Endodermal cell (in vitro differentiated cells): ENCODE measurements at regions not wholly inside any gene's neighbourhood (a gene's known extent, or its start where the extent isn't known, plus 50 kb on each side); places are given as distances from the start of the nearest gene placed in this dataset.

Experiments used
- DNase-seq: peaks from one replicate; pipeline ENCODE4 v3.0.0-alpha.2; 2017
- H3K27ac ChIP-seq: 2 replicates; pipeline ENCODE4 v1.5.1; 2013; ENCODE audit warnings: mild to moderate bottlenecking, low read depth, low read length, moderate library complexity
- H3K27me3 ChIP-seq: 2 replicates; pipeline ENCODE4 v1.6.1; 2013; ENCODE audit warnings: mild to moderate bottlenecking, low read length, moderate library complexity; ENCODE audit not compliant: insufficient read depth, control insufficient read depth, poor library complexity, severe bottlenecking
- H3K36me3 ChIP-seq: 2 replicates; pipeline ENCODE4 v1.7.0; 2013; ENCODE audit warnings: mild to moderate bottlenecking, low read length, moderate library complexity; ENCODE audit not compliant: control insufficient read depth, insufficient read depth
- H3K4me1 ChIP-seq: one replicate; pipeline ENCODE4 v1.7.0; 2013; ENCODE audit warnings: low read length; ENCODE audit not compliant: control insufficient read depth, insufficient read depth
- H3K4me3 ChIP-seq: 2 replicates; pipeline ENCODE4 v1.5.1; 2013; ENCODE audit warnings: mild to moderate bottlenecking, low read length, moderate library complexity
- H3K9ac ChIP-seq: 2 replicates; pipeline ENCODE4 v1.6.1; 2013; ENCODE audit warnings: mild to moderate bottlenecking, low read length, moderate library complexity; ENCODE audit not compliant: poor library complexity, severe bottlenecking; ENCODE audit errors: extremely low read depth
- H3K9me3 ChIP-seq: 2 replicates; pipeline ENCODE4 v1.6.1; 2013; ENCODE audit warnings: mild to moderate bottlenecking, low read length, moderate library complexity; ENCODE audit not compliant: control insufficient read depth
- H3K27ac Mint-ChIP-seq: 2 replicates; pipeline ENCODE4 v1.8.0; 2020; ENCODE audit warnings: mixed read lengths
- H3K27me3 Mint-ChIP-seq: 2 replicates; pipeline ENCODE4 v1.8.0; 2021; ENCODE audit warnings: mild to moderate bottlenecking, mixed read lengths; ENCODE audit not compliant: insufficient read depth
- H3K36me3 Mint-ChIP-seq: 2 replicates; pipeline ENCODE4 v1.8.0; 2020; ENCODE audit warnings: low read depth, mixed read lengths
- H3K4me1 Mint-ChIP-seq: 2 replicates; pipeline ENCODE4 v1.8.0; 2020; ENCODE audit warnings: mixed read lengths
- H3K4me3 Mint-ChIP-seq: 2 replicates; pipeline ENCODE4 v1.8.0; 2020; ENCODE audit warnings: mild to moderate bottlenecking, moderate library complexity, mixed read lengths
- H3K9me3 Mint-ChIP-seq: 2 replicates; pipeline ENCODE4 v1.8.0; 2020; ENCODE audit warnings: mild to moderate bottlenecking, mixed read lengths
- CTCF ChIP-seq: fragments of 200-600 bp; sonication (generic); conservative IDR thresholded peaks from 2 replicates; pipeline ENCODE4 v1.5.0; 2021; ENCODE audit warnings: antibody characterized with exemption, mild to moderate bottlenecking
- WGBS, 2 experiments: methylation state at CpG; one replicate each; pipeline versions ENCODE4 v1.1.5 to v1.1.7; 2013; ENCODE audit warnings: missing lambda C conversion rate in 2 of 2, mixed read lengths in 1 of 2; ENCODE audit not compliant: insufficient coverage in 1 of 2, insufficient read length in 1 of 2; 5-methylcytosine and 5-hydroxymethylcytosine counted together

GRCh38 chr15:79541196-79541595 is 109.1 kb downstream of the MINAR1 start:
- H3K9me3 Mint-ChIP-seq = no peaks in the 10 kb centered on the region
- Histone ChIP-seq H3K4me3 (no peak overlapping the region), H3K27me3 (no peaks in the 10 kb centered on the region), H3K9me3 (no peaks in the 10 kb centered on the region), H3K9ac (no peak overlapping the region), H3K4me1 (no peaks in the 10 kb centered on the region), H3K27ac (no peak overlapping the region), H3K36me3 (no peaks in the 10 kb centered on the region)
- WGBS, 2 experiments = 93 to 100% methylated on average over 3 of the region's 3 CpGs
- H3K4me3 Mint-ChIP-seq = no peak overlapping the region
- no peaks in the 10 kb centered on the region for H3K36me3 Mint-ChIP-seq
- H3K27me3 Mint-ChIP-seq = no peaks in the 10 kb centered on the region
- no peak overlapping the region for H3K27ac Mint-ChIP-seq
- no peaks in the 10 kb centered on the region for H3K4me1 Mint-ChIP-seq
- DNase-seq = no peak
- no peak for TF ChIP-seq CTCF

- Histone ChIP-seq H3K4me1 (no peaks in the 10 kb centered on the region), H3K27me3 (no peaks in the 10 kb centered on the region), H3K27ac (no peak overlapping the region), H3K4me3 (no peak overlapping the region), H3K36me3 (no peaks in the 10 kb centered on the region), H3K9me3 (no peaks in the 10 kb centered on the region), H3K9ac (no peak overlapping the region)
- Mint-ChIP-seq H3K27me3 (no peaks in the 10 kb centered on the region), H3K4me1 (no peaks in the 10 kb centered on the region), H3K9me3 (no peaks in the 10 kb centered on the region), H3K27ac (no peak overlapping the region), H3K36me3 (no peaks in the 10 kb centered on the region), H3K4me3 (no peak overlapping the region)
- peak; percentile 55 for DNase-seq
- TF ChIP-seq CTCF = peak; percentile 47
Observed at GRCh38 chr15:79543097-79543496, 111.0 kb downstream of the MINAR1 start.

GRCh38 chr15:79549196-79549595 is 117.1 kb downstream of the MINAR1 start:
- Histone ChIP-seq H3K27me3 (no peaks in the 10 kb centered on the region), H3K9ac (no peak overlapping the region)
- WGBS, 2 experiments = 86% methylated on average over 2 of the region's 2 CpGs; no CpG with 5 or more reads in 1 of the 2 experiments

More at GRCh38 chr15:79549196-79549595, 117.1 kb downstream of the MINAR1 start:
- no peak for TF ChIP-seq CTCF
- Histone ChIP-seq H3K4me3 (no peak overlapping the region), H3K4me1 (no peaks in the 10 kb centered on the region), H3K9me3 (no peaks in the 10 kb centered on the region), H3K36me3 (no peaks in the 10 kb centered on the region), H3K27ac (no peak overlapping the region)
- Mint-ChIP-seq H3K4me3 (no peak overlapping the region), H3K4me1 (no peaks in the 10 kb centered on the region), H3K27ac (no peak overlapping the region), H3K9me3 (no peaks in the 10 kb centered on the region), H3K36me3 (no peaks in the 10 kb centered on the region), H3K27me3 (no peaks in the 10 kb centered on the region)
- DNase-seq = no peak
